SIG-M5 treated with dmso at 0.1 percent for 504 hours (cell line): ENCODE measurements at regions not wholly inside any gene's neighbourhood (a gene's known extent, or its start where the extent isn't known, plus 50 kb on each side); places are given as distances from the start of the nearest gene placed in this dataset.

Source experiments
- DNase-seq: peaks from one replicate; lab custom pipeline; 2025; ENCODE audit not compliant: unreplicated experiment; lab: John Stamatoyannopoulos, UW

GRCh38 chr18:65414501-65414900 lies 336.3 kb upstream of the CDH7 start:
- no peak for DNase-seq

GRCh38 chr18:65411061-65411460 lies 339.8 kb upstream of the CDH7 start:
- DNase-seq = no peak

GRCh38 chr18:65409261-65409660 lies 341.6 kb upstream of the CDH7 start:
- no peak for DNase-seq

- no peak for DNase-seq
Measured at GRCh38 chr18:65403534-65403933, 347.3 kb upstream of the CDH7 start.

- DNase-seq = no peak
Measured at GRCh38 chr18:65399091-65399490, 351.7 kb upstream of the CDH7 start.

GRCh38 chr18:65398347-65399075 lies 352.3 kb upstream of the CDH7 start:
- no peak for DNase-seq

GRCh38 chr18:65380986-65381385 lies 369.8 kb upstream of the CDH7 start:
- DNase-seq = no peak

GRCh38 chr18:65380571-65380970 lies 370.2 kb upstream of the CDH7 start:
- no peak for DNase-seq

- no peak for DNase-seq
Measured at GRCh38 chr18:65372904-65373303, 377.9 kb upstream of the CDH7 start.

GRCh38 chr18:65365245-65365980 lies 385.4 kb upstream of the CDH7 start:
- DNase-seq = no peak

- DNase-seq = no peak
Measured at GRCh38 chr18:65363911-65364632, 386.7 kb upstream of the CDH7 start.

GRCh38 chr18:65363011-65363410 lies 387.8 kb upstream of the CDH7 start:
- DNase-seq = no peak

GRCh38 chr18:65359479-65359878 lies 391.3 kb upstream of the CDH7 start:
- DNase-seq = no peak

GRCh38 chr18:65358306-65358705 lies 392.5 kb upstream of the CDH7 start:
- DNase-seq = no peak

GRCh38 chr18:65352186-65352585 lies 398.6 kb upstream of the CDH7 start:
- no peak for DNase-seq

GRCh38 chr18:65349635-65350034 lies 401.2 kb upstream of the CDH7 start:
- DNase-seq = no peak

GRCh38 chr18:65347446-65347845 lies 403.4 kb upstream of the CDH7 start:
- no peak for DNase-seq

- DNase-seq = no peak
Measured at GRCh38 chr18:65346086-65346485, 404.7 kb upstream of the CDH7 start.

GRCh38 chr18:65343571-65343970 lies 407.2 kb upstream of the CDH7 start:
- DNase-seq = no peak

- DNase-seq = no peak
Measured at GRCh38 chr18:65336411-65336810, 414.4 kb upstream of the CDH7 start.

- DNase-seq = no peak
Measured at GRCh38 chr18:65329010-65329409, 421.8 kb upstream of the CDH7 start.

- DNase-seq = no peak
Measured at GRCh38 chr18:65326805-65327204, 424.0 kb upstream of the CDH7 start.
